NCI-H524 (cell line): ENCODE measurements at regions not wholly inside any gene's neighbourhood (a gene's known extent, or its start where the extent isn't known, plus 50 kb on each side); places are given as distances from the start of the nearest gene placed in this dataset.
A peak's percentile ranks its signal among the peaks of the same experiment; 100 is the strongest.
"Not testable (repeated sequence)": the region's sequence is repeated elsewhere in the genome, so short reads cannot be mapped to it uniquely, and the experiment has no call there.

Experiments used
- DNase-seq, 2 experiments: peaks; one replicate each; lab custom pipeline; 2025; lab: John Stamatoyannopoulos, UW

- DNase-seq = no peak
Observed at GRCh38 chr13:88223958-88224357, 552.8 kb downstream of the SLITRK5 start.

- DNase-seq = no peak
Observed at GRCh38 chr13:88235441-88235840, 564.3 kb downstream of the SLITRK5 start.

DNA sequence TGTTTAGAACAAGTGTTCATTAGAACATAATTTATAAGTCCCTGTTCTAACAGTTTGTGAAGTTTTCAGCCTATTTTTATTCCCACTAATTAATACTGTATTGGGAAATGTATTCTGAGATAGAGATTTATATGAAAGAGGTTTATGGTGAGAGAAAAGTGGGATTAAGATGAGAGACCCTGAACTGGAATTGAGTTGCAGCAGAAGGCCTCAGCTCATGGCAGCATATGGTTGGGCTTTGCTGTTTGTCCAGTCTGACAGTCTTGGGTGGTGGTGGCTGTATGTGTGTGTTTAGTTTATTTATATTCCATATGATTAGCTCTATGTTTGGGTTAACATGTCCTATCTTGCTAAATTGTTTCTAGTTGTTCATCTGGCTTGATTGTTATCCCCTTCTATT, 575.1 kb downstream of the SLITRK5 start:
- DNase-seq = peak in 1 of 2 experiments; percentile 29

DNA sequence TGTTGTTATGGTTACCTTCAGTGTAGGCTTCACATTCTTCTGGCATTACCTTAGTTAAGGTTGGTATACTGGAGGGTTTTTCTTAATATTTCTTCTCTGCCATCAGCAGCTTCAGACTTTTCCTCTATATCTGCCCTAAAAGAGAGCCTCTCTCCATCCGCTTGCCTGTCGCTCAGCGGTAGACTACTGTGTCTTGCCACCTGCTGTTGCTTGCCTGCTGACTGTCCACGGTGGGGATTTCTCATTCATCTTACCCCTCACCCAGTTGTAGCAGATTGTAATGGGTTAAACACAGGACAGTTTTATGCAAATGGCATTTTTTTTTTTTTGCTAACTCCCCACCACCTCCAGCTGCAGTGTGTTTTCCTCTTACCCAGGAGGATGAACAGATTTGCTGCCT, 577.2 kb downstream of the SLITRK5 start:
- no peak for DNase-seq

DNA sequence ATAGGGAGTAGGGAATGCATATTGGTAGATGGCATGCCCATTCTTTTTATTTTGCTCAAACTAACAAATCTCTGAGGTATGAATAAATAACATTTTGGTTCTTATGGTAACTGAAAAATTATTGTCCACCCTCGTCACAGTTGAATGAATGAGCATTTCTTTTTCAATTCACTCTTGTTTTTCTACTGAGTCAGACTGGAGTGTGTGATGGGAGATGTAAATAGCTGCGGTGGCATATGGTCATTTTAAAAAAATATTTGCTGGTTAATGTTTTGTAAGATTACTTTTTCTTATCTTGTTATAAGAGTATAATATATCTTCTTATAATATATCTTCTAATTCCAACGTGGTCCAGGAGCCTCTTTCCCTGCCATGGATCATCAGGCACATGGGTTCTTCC, 586.5 kb downstream of the SLITRK5 start:
- no peak for DNase-seq

DNA sequence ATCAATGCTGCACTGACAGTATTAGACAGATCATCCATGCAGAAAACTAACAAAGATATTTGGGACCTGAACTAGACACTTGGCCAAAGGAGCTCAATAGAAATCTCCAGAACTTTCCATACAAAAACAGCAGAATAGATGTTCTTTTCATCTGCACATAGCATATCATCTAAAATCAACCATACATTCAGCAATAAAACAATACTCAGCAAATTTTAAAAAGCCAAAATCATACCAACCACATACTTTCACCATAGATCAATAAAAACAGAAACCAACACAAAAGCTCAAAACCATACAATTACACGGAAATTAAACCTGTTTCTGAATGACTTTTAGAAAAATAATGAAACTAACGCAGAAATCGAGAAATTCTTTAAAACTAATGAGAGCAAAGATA, 592.6 kb downstream of the SLITRK5 start:
- DNase-seq = no peak

DNA sequence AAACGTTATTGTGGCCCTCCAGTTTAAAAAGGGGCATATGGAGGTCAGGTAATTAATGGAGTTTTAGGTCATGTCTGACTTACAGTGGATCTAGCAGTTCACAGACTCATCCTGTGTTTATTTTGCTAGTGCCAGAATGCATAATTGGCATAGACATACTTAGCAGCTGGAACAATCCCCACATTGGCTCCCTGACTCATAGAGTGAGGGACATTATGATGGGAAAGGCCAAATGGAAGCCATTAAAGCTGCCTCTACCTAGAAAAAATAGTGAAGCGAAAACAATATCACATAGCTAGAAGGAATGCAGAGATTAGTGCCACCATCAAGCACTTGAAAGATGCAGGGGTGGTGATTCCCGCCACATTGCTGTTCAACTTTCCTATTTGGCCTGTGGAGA, 610.7 kb downstream of the SLITRK5 start:
- DNase-seq = no peak

GRCh38 chr13:88285329-88285728, 614.2 kb downstream of the SLITRK5 start:
- no peak for DNase-seq

DNA sequence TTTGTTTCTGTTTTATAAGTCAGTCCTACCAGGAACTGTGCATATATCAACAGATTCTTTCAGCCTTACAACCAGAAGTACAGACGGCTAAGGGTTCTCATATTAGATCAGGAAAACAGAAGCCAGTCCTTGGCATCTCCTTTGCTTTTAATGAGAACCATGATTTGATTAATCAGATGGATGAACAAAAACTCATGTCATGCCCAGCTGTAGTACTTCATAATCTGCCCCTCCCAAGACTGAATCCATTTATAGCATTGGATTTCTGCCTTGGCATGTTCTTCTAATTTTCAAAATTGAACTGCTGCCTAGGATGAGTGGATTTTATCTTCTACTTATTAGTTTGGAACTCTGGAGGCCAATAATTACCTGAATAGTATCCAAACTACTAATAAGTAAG, 617.2 kb downstream of the SLITRK5 start:
- DNase-seq = no peak

DNA sequence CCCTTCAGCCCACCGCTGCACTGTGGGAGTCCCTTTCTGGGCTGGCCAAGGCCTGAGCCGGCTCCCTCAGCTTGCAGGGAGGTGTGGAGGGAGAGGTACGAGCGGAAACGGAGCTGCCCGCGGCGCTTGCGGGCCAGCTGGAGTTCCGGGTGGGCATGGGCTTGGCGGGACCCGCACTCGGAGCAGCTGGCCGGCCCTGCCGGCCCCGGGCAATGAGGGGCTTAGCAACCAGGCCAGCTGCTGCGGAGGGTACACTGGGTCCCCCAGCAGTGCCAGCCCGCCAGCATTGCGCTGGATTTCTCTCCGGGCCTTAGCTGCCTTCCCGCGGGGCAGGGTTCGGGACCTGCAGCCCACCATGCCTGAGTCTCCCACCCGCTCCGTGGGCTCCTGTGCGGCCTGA, 620.6 kb downstream of the SLITRK5 start:
- not testable (repeated sequence) for DNase-seq

DNA sequence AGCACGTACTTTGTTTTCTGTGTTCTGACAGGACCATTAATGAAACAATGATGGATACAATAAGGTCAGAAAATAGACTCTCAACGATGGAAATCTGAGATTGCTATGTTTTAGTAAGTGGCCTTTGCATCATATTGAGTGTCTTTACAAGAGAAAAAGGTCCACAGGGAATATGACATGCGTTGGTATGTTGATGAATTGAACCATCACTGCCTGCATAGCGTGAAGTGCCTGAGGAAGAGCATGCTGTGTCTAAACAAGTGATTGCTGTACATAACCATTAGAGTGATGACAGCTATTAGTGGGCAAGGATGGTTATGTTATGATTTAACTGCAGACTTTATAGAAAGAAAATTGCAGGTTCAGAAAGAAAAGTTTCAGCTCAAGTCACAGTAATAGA, 623.2 kb downstream of the SLITRK5 start:
- no peak for DNase-seq

GRCh38 chr13:88303157-88303556, 632.0 kb downstream of the SLITRK5 start:
- no peak for DNase-seq

DNA sequence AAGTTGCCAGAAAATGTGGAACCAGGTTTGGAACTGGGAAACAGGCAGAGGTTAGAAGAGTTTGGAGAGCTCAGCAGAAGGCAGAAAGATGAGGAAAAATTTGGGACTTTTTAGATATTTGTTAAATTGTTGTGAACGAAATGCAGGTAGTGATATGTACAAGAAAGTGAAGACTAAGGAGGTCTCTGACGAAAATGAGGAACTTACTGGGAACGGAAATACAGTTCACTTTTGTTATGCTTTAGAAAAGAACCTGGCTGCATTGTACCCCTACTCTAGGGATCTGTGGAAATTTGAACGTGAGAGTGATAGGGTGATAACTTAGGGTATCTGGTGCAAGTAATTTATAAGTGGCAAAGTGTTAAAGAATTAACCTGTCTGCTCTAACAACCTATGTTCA, 632.4 kb downstream of the SLITRK5 start:
- DNase-seq = no peak

DNA sequence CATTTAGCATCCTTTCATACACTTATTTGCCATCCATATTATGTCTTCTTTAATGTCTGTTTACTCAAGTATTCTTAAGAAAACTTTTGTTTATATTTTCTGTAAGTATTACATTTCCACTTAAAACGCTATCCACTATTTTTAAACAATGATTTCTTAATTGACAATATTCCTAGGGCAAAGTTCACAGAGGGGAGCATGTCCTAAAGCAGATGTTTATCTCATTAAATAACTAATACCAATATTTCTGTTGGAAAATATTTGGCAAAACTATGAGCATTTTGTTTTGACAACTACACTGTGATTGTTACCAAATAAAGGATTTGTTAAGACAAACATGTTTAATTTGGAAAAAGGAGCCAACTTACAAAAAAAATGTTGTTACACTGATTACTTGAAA, 643.3 kb downstream of the SLITRK5 start:
- DNase-seq = no peak

DNA sequence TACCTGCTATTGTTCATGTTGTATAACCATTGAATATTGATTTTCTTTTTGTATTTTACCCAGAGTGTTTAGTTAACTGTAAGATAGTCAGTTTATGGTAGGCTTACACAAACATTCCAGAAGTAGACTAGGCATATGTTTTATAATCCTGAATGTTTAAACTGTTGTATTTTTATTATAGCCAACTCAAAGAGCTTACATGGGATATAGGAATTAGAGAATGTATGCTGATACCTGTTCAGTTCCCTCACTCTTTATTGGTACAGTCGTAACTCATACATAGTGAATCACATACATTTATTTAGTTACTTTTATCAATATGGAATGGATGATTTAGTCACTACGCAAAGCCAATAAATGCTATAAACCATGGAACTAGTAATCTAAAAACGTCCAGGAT, 657.9 kb downstream of the SLITRK5 start:
- DNase-seq = no peak

GRCh38 chr13:88339271-88339741, 668.1 kb downstream of the SLITRK5 start:
- DNase-seq = peak in 1 of 2 experiments; percentile 27

DNA sequence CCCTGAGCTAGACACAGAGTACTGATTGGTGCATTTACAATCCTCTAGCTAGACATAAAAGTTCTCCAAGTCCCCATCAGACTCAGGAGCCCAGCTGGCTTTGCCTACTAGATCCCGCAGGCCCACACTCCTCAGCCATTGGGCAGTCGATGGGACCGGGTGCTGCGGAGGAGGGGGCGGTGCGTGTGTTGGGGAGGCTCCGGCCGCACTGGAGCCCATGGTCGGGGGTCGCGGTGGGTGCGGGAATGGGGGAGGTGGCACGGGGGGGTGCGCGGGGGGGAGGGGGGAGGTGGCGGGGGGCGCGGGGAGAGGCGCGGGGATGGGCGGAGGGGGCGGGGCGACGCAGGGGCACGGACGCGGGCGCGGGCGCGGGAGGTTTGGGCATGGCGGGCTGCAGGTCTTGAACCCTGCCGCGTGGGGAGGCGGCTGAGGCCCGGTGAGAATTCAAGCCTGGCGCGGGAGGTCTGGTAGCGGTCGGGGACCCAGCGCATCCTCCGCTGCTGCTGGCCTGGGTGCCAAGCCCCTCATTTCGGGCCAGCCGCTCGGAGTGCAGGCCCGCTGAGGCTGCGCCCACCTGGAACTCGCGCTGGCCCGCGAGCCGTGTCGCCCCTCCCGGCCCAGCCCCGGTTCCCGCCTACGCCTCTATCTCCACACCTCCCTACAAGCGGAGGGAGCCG, 674.1 kb downstream of the SLITRK5 start:
- DNase-seq = no peak

DNA sequence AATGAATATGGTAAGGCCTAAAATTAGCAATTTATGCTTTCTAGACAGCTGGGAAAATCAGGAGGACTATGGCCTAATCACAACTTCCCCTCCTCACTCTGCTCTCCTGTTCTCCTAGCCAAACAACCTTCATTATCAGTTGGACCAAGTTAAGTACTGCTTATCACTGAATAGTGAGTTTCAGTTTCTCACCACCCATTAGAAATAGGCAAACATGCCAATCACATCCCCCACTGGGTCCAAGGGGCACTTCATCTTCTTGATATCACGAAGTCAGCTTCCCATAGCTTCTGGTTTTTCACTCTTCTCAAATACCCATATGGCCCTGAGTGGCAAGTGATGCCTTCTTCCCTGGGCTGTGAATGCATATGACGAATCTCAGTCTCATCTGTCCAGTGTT, 689.6 kb downstream of the SLITRK5 start:
- no peak for DNase-seq

DNA sequence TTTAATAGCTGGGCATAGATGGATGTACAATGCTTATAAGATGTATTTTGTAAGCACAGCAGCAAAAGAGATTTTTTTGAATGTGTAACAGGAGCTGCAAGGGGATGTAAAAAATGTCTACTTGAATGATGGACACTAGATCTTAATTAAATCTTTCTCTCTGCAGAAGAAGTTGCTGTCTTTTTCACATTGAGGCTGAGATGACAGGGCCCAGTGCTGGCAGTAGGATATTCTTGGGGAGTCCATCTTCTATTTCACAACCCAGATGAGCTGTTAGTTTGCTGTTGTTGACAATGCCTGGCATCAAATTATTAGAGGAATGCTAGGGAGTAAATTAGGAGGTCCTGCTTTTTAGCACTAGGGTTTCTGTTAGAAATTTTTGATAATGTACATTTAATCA, 698.7 kb downstream of the SLITRK5 start:
- DNase-seq = no peak

DNA sequence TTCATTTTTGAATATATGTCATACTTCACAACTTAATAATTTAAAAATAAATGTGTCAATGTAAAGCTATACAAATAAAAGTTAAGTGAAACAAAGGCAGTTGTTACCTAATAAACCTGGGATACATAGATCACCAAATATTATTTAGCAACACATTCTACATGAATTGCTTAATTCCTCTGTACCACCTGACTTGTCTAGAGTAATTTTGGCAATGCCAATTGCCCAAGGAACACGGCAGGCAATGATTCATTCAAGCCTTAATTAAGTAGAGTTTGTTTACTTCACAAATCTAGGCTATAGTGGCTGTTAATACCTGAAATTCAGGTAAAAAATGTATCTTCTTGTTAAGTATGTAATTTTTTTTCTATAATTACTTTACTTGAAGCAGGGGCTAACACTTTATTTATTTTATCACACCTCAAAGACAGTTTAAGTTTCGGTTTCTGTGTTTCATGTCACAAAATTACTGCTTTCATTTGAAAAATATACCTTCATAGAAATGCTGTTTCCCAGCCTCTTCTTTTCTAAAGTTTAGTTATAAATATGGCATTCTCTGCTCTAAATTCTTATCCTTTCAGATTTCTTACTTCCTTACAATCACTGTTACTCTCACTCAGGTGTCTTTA, 705.7 kb downstream of the SLITRK5 start:
- DNase-seq = no peak

DNA sequence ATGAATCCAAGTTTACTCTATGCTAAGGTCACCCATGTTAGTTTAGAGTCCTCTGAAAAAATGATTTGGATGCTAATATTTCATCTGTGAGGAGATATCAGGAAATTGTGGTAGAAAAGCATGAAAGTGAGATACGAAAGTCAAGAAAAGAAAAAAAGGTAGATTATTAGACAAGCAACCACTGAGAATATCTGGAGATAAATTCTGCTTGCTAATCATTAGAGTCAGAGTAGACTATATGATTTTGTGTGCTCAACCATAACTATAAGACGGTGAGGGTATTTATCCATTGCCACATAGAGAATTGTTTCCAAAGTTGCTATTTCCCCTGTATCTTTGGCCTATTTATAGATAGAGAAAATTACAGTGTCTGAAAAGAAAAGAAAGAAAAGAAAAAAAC, 706.7 kb downstream of the SLITRK5 start:
- DNase-seq = no peak

- DNase-seq = no peak
Observed at GRCh38 chr13:88384542-88384941, 713.4 kb downstream of the SLITRK5 start.

- DNase-seq = no peak
Observed at GRCh38 chr13:88395804-88396203, 724.6 kb downstream of the SLITRK5 start.

DNA sequence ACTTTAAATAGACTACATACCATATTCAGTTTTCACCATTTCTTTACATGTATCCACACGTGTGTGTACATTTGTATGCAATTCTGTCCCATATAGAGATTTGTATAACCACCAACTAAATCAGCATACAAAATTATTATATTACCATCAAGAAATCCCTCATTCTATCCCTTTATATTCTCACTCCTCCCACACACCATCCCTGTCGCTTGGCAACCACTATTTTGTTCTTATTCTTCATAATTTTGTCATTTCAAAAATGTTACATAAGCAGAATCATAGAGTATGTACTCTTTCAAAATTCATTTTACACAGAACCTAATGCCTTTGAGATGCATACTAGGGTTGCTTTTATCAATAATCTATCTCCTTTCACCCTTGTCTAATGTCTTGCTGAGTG, 740.5 kb downstream of the SLITRK5 start:
- no peak for DNase-seq
